ENCODE measurements at regions not wholly inside any gene's neighbourhood (a gene's known extent, or its start where the extent isn't known, plus 50 kb on each side); places are given as distances from the start of the nearest gene placed in this dataset.

- DNase-seq (ENCODE audit: low read depth in 1 of 2, low spot score in 1 of 2): no peak
Measured at GRCh38 chr11:90845799-90846198, 623.0 kb upstream of the CHORDC1 start.

GRCh38 chr11:90845126-90845525 is 622.3 kb upstream of the CHORDC1 start:
- no peak overlapping the region for H3K27ac ChIP-seq (replicated peaks)
- no peak overlapping the region for H3K4me3 ChIP-seq (replicated peaks; ENCODE audit: insufficient read depth, low read length)
- no peaks in the 10 kb centered on the region for H3K27me3 ChIP-seq (ENCODE audit: insufficient read depth, poor library complexity, severe bottlenecking)
- DNase-seq (ENCODE audit: low read depth in 1 of 2, low spot score in 1 of 2): no peak
- TF ChIP-seq SPI1 (IDR thresholded peaks at IDR 0.05; ENCODE audit: borderline replicate concordance, low read depth) (no peak), GABPA (IDR thresholded peaks at IDR 0.05; ENCODE audit: low read depth) (no peak), POLR2AphosphoS5 (IDR thresholded peaks at IDR 0.05; ENCODE audit: low read depth) (no peak), REST (IDR thresholded peaks at IDR 0.05; ENCODE audit: insufficient replicate concordance, low read depth) (no peak)
- TF ChIP-seq, protein P1, sequence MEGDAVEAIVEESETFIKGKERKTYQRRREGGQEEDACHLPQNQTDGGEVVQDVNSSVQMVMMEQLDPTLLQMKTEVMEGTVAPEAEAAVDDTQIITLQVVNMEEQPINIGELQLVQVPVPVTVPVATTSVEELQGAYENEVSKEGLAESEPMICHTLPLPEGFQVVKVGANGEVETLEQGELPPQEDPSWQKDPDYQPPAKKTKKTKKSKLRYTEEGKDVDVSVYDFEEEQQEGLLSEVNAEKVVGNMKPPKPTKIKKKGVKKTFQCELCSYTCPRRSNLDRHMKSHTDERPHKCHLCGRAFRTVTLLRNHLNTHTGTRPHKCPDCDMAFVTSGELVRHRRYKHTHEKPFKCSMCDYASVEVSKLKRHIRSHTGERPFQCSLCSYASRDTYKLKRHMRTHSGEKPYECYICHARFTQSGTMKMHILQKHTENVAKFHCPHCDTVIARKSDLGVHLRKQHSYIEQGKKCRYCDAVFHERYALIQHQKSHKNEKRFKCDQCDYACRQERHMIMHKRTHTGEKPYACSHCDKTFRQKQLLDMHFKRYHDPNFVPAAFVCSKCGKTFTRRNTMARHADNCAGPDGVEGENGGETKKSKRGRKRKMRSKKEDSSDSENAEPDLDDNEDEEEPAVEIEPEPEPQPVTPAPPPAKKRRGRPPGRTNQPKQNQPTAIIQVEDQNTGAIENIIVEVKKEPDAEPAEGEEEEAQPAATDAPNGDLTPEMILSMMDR (IDR thresholded peaks at IDR 0.05; ENCODE audit: insufficient read depth, low read length): no peak

More at GRCh38 chr11:90845799-90846198, 623.0 kb upstream of the CHORDC1 start:
- Histone ChIP-seq H3K4me3 (replicated peaks; ENCODE audit: insufficient read depth, low read length) (no peak overlapping the region), H3K27me3 (ENCODE audit: insufficient read depth, poor library complexity, severe bottlenecking) (no peaks in the 10 kb centered on the region), H3K27ac (replicated peaks) (no peak overlapping the region)
- TF ChIP-seq SPI1 (IDR thresholded peaks at IDR 0.05; ENCODE audit: borderline replicate concordance, low read depth): no peak
- no peak for TF ChIP-seq POLR2AphosphoS5 (IDR thresholded peaks at IDR 0.05; ENCODE audit: low read depth)

- no peak overlapping the region for H3K4me3 ChIP-seq (replicated peaks; ENCODE audit: insufficient read depth, low read length)
- no peak for DNase-seq (ENCODE audit: low read depth in 1 of 2, low spot score in 1 of 2)
- H3K27ac ChIP-seq (replicated peaks): no peak overlapping the region
- no peak for TF ChIP-seq GABPA (IDR thresholded peaks at IDR 0.05; ENCODE audit: low read depth)
- no peak for TF ChIP-seq SPI1 (IDR thresholded peaks at IDR 0.05; ENCODE audit: borderline replicate concordance, low read depth)
- TF ChIP-seq, protein P1 (IDR thresholded peaks at IDR 0.05; ENCODE audit: insufficient read depth, low read length): no peak
- no peak for TF ChIP-seq REST (IDR thresholded peaks at IDR 0.05; ENCODE audit: insufficient replicate concordance, low read depth)
- TF ChIP-seq POLR2AphosphoS5 (IDR thresholded peaks at IDR 0.05; ENCODE audit: low read depth): no peak
- no peaks in the 10 kb centered on the region for H3K27me3 ChIP-seq (ENCODE audit: insufficient read depth, poor library complexity, severe bottlenecking)
Measured at GRCh38 chr11:90844041-90844440, 621.2 kb upstream of the CHORDC1 start.

DNA sequence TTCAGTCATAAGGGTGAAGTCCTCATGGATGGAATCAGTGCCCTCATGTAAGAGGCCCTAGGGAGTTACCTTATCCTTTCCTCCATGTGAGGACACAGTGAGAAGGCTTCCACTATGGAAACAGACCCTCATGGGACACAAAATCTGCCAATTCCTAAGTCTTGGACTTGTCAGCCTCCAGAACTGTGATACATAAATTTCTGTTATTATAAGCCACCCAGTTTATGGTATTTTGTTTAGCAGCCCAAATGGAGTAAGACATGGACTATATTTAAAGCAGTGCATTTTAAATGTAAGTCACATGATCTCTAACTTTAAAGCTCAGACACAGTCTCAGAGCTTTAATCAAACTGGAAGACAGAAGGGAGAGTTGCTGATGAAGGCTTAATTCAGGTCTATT is 619.8 kb upstream of the CHORDC1 start:
- DNase-seq (ENCODE audit: low read depth in 1 of 2, low spot score in 1 of 2): no peak
- no peaks in the 10 kb centered on the region for H3K27me3 ChIP-seq (ENCODE audit: insufficient read depth, poor library complexity, severe bottlenecking)
- H3K27ac ChIP-seq (replicated peaks): no peak overlapping the region
- TF ChIP-seq SPI1 (IDR thresholded peaks at IDR 0.05; ENCODE audit: borderline replicate concordance, low read depth): no peak
- TF ChIP-seq REST (IDR thresholded peaks at IDR 0.05; ENCODE audit: insufficient replicate concordance, low read depth): no peak
- no peak for TF ChIP-seq GABPA (IDR thresholded peaks at IDR 0.05; ENCODE audit: low read depth)
- TF ChIP-seq, protein P1 (IDR thresholded peaks at IDR 0.05; ENCODE audit: insufficient read depth, low read length): no peak
- no peak for TF ChIP-seq POLR2AphosphoS5 (IDR thresholded peaks at IDR 0.05; ENCODE audit: low read depth)
- H3K4me3 ChIP-seq (replicated peaks; ENCODE audit: insufficient read depth, low read length): no peak overlapping the region
